GM19351 (cell line): ENCODE measurements at regions not wholly inside any gene's neighbourhood (a gene's known extent, or its start where the extent isn't known, plus 50 kb on each side); places are given as distances from the start of the nearest gene placed in this dataset.
A peak's percentile ranks its signal among the peaks of the same experiment; 100 is the strongest.

Experiments
- ATAC-seq: cut with Tn5 transposase; IDR thresholded peaks from one replicate; pipeline ENCODE4 v1.9.1; 2021; ENCODE audit warnings: mild to moderate bottlenecking, moderate library complexity; ENCODE audit not compliant: unreplicated experiment

GRCh38 chr3:39744746-39745145, 64.7 kb upstream of the MYRIP start:
- ATAC-seq = no peak

DNA sequence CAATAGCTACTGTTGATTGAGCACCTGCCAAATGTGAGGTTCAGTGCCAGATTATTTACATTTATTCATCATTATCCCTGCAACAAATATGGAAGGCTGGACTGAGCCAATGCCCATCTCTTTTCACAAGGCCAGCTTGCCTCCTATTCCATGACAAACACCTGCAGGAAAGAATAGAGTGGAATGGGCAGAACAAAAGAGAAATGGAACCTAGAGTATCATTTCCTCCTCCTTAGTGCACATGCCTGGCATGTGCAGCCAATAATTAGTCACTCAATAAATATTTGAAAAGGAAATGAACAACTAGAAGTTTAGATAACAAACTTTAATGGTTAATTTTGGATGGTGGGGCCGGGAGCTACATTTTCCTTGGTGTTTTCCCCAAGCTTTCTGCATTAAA, 61.4 kb upstream of the MYRIP start:
- ATAC-seq = no peak

DNA sequence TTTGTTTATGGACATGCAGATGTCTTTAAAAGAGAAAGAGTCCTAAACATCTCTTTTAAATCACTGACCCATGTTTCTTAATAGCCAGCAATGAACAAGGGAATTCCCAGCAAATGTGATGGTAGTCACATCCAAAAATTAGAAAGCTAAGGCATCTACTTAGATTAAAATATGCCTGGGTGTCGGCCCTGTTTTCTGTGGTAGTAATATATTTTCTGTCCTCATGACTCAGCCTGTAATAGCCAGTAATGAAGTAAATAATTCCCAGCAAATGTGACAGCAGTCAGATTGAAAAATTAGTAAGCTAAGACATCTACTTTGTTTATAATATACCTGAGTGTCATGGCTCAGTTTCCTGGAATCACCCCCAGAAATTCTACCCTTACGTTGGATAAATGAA, 60.6 kb upstream of the MYRIP start:
- ATAC-seq = no peak

GRCh38 chr3:39750712-39751111, 58.7 kb upstream of the MYRIP start:
- no peak for ATAC-seq

DNA sequence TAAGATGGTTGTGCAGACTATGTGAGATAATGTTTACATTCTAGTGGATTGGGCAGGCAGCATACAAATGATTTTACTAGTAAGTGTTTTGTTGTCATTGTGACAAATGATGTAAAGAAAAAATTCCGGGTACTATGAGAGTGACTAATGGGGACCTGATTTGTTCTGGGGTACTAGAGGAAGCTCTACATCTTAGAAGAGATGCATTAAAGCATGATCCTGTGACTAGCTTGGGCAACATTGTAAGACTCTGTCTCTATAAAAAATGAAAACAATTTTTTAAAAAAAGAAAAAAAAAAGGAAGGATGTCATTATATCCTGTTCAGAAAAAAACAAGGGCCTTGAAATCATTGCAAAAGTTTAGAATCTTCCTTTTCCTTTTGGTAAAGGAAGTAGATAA, 58.1 kb upstream of the MYRIP start:
- ATAC-seq = no peak

DNA sequence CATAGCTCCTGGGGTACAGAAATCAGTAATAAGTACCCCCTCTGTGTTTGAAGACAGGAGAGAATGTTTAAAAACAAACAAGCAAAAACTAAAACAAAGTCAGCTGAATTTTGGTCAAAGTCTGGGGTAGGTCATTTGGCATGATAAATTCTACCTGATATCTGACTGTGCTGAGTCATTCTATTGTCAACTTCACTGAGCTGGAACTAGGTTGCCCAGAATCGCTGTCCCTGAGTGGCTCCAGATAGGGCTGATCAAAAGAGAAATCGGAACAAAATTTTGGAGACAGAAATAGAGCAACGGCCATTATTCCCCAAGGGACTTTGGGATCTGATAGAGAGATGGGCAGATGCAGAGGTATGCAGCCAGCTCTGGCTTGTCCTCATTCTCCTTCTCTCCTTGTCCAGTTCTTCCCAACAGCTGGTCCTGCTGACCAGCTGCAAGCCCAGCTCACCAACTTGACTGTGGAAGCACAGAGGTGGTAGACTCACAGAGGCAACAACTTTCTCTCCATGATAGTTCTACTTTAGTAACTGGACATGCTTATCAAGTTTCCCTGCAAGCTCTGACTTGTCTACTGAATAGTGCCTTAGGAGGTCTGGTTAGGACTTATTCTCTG, 57.3 kb upstream of the MYRIP start:
- no peak for ATAC-seq

GRCh38 chr3:39752751-39753150, 56.7 kb upstream of the MYRIP start:
- no peak for ATAC-seq

GRCh38 chr3:39753391-39753790, 56.0 kb upstream of the MYRIP start:
- no peak for ATAC-seq

GRCh38 chr3:39754549-39754948, 54.9 kb upstream of the MYRIP start:
- peak; percentile 67 for ATAC-seq

DNA sequence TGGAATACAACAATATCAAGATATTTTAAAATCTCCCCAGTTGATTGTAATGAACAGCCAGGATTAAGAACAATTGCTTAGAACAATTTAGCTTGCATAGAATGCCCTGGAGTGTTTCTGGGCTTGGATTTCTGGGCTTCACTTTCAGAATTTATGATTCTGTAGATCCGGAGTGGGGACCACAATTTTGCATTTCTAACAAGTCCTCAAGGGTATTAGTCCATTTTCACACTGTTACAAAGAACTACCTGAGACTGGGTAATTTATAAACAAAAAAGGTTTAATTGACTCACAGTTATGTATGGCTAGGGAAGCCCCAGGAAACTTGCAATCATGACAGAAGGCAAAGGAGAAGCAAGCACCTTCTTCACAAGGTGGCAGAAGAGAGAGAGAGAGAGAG, 54.3 kb upstream of the MYRIP start:
- ATAC-seq = no peak

DNA sequence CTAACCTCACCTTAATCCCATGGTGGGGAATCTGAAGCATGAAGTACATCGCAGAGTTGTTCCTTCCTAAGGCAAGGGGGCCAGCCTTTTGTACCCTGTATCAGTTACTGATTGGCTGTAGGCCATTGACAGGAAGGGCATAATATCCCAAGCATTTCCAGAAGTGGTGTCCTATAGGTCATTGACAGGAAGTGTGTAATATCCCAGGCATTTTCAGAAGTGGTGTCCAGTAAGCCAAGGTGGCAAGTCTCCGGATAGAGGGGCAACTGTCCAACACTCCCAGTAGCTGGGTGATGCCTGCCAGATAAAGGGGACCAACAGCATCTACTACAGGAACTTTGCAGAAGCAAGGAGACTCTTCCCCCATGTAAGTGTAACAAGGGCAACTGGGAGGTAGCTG, 52.1 kb upstream of the MYRIP start:
- ATAC-seq = no peak
